NCI-H82 treated with DMSO at 0.1 percent for 48 hours (cell line): ENCODE measurements at regions not wholly inside any gene's neighbourhood (a gene's known extent, or its start where the extent isn't known, plus 50 kb on each side); places are given as distances from the start of the nearest gene placed in this dataset.
"Not testable (repeated sequence)": the region's sequence is repeated elsewhere in the genome, so short reads cannot be mapped to it uniquely, and the experiment has no call there.

Source experiments
- DNase-seq: peaks from one replicate; lab custom pipeline; 2025; ENCODE audit not compliant: unreplicated experiment; lab: John Stamatoyannopoulos, UW

- DNase-seq, result no peak
Observed at GRCh38 chr6:86107985-86108384, 465.3 kb upstream of the SYNCRIP start.

- DNase-seq, result no peak
Observed at GRCh38 chr6:86087954-86088353, 445.3 kb upstream of the SYNCRIP start.

- DNase-seq, result no peak
Observed at GRCh38 chr6:86079938-86080337, 437.3 kb upstream of the SYNCRIP start.

- no peak for DNase-seq
Observed at GRCh38 chr6:86070151-86070550, 427.5 kb upstream of the SYNCRIP start.

- DNase-seq, result not testable (repeated sequence)
Observed at GRCh38 chr6:86065002-86065401, 422.3 kb upstream of the SYNCRIP start.

GRCh38 chr6:86057293-86057980, 414.8 kb upstream of the SYNCRIP start:
- DNase-seq, result not testable (repeated sequence)

DNA sequence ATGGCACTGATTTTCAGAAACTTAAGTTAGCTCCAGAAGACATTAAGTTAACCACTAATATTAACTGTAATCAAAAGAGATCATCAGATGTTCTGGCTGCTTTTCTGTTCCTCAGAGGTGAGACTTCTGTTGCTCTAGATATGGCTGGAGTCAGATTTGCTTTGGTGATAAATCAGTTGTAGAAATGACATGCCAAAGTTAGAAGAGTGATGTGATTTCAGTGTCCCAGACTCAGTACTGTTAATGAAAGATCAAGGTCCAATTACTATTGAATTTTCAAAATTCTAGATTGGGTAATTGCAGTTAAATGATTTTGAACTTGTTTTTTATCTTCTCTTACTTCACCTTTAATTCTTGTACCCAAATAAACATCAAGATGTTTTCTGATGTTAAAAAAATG, 402.4 kb upstream of the SYNCRIP start:
- no peak for DNase-seq

DNA sequence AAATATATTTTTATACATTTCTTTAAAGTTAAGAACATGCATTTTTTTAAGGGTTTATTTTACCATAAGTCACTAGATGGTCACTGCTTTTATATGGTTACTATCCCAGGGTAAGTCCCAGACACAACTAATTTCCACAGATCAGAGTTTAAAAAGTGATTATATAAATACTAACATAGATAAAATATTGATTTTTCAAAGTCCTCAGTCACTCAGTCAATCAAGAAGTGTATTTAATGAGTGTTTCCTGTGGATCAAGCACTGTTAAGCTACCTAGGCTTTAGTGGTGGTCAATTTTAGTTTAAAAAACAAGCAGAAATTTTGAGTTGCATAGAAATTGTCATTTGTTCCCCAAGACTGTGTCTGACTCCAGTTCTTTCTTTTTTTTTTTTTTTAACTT, 399.5 kb upstream of the SYNCRIP start:
- DNase-seq, result no peak

- no peak for DNase-seq
Observed at GRCh38 chr6:86031713-86032112, 389.0 kb upstream of the SYNCRIP start.

GRCh38 chr6:86030875-86031274, 388.2 kb upstream of the SYNCRIP start:
- no peak for DNase-seq

DNA sequence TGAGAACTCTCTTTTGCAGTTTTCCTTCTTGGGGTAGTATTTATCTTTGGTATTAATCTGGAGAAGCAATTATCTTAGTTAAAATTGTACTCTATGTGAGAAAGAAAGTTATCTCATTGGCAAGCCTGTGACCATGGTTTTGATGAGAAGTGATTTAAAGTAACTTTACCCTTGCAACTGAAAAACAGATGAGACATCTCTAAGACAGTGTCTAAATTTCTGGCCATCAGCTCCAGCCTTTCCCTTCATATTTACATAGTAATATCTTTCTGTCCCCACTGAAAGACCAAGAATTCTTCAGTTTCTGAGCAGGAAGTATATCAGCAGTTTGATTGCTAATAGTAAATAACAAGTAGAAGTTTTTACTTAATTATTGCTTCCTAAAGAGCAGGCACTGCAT, 386.1 kb upstream of the SYNCRIP start:
- DNase-seq, result no peak

GRCh38 chr6:86026890-86027289, 384.2 kb upstream of the SYNCRIP start:
- not testable (repeated sequence) for DNase-seq

DNA sequence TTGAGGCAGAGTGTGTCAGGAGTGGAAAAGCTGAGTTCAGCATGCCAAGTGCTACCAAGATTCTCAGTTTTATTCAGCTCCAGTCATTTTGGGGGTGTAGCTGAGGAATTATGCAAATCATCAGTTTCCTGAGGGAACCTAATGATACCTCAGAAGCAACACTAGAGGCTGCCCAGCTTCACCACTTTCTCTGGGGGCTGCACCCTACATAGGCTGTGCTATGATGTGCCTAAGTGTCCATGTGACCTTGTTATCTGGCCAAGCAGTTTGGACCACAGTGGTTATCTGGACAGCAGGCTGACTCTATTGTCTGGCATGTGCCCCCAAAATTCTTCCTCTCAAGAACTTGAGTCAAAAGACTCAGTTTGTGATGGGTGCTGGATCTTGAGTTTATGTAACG, 374.6 kb upstream of the SYNCRIP start:
- no peak for DNase-seq

DNA sequence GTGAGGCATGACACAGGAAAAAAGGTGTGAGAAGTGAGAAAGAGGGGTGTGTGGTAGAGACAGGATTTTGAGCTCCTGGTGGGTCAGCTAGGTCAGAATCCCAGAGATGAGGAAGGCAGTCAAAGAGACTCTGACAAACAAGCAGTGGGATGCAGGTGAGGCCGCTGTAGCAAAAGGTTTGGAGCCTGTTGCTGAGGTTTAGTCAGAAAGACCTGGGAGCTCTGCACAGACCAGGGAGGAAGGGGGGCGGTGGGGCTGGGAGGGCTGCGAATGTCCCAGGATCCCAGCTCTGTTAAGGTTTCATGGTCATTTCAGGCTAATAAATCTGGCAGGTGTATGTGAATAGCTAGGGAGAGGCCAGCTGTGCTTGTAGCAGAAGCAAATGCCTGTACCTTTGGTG, 373.9 kb upstream of the SYNCRIP start:
- DNase-seq, result no peak

DNA sequence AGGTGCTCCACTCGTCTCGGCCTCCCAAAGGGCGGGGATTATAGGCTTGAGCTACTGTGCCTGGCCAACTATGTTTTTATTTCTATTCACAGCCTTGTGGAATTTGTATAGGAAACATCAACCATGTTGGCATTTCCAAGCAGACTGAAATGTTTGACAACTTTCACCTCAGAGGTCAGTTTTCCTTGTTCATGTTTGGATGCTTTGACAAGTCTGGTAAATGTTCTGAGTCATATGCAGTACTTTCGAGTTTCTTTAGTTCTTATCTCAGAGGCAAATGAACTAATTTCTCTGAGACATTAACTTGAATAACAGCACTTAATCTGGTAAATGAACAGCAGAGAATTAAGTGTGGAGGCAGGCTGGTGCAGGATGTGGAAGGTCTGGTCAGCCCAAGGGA, 373.4 kb upstream of the SYNCRIP start:
- DNase-seq, result no peak

DNA sequence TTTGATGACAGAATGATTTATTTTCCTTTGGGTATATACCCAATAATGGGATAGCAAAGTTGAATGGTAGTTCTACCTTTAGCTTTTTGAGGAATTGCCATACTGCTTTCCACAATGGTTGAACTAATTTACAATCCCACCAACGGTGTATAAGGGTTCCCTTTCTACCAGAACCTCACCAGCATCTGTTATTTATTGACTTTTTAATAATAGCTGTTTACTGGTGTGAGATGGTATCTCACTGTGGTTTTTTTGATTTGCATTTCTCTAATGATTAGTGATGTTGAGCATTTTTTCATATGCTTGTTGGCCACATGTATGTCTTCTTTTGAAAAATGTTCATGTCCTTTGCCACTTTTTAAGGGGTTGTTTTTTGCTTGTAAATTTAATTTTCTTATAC, 370.3 kb upstream of the SYNCRIP start:
- not testable (repeated sequence) for DNase-seq

- DNase-seq, result no peak
Observed at GRCh38 chr6:86010915-86011786, 368.5 kb upstream of the SYNCRIP start.

DNA sequence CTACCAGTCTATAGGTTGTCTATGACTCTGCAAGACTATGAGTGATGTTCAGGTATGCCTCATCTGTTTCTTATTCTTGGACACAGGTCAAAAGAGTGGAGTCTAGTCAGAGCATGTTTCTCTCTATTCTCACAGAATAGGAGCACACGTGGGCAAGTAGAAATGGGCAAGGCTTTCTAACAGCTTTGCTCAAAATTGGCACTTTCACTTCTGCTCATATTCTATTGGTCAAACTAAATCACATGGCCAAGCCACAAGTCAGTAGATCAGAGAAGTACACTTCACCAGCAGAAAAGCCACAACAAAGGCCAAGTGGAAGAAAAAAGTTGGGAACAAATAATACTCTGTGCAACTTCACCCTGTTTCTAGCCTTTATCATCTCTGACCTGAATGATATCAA, 354.5 kb upstream of the SYNCRIP start:
- no peak for DNase-seq

GRCh38 chr6:85996034-85996375, 353.3 kb upstream of the SYNCRIP start:
- no peak for DNase-seq

DNA sequence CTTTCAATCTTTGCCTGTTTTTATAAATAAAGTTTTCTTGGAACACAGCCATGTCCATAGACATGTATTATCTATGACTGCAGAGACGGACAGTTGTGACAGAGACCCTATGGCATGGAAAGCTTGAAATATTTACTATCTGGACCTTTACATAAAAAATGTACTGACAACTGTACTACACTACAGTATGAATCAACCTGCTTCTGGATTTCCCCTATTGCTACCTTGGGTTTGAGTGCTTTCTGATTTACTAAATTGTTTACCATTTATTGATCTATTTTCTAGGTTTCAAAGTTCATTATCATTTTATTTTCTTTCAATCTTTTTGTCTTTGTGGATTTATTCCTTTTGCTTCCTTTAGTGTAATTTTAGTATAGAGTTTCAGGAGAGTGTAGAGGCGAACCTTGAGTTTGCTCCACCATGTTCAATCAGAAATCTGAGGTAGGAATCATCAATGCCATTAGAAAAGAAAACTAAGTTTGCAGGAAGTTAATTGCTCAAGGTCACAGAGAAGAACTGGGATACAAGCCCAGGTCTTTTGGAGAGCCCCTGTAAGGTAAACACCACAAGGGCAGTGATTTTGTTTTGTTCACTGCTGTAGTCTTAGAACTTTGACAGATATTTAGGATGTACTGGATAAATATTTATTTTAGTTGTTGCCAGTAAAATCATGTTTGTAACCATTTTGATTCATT, 352.8 kb upstream of the SYNCRIP start:
- no peak for DNase-seq

DNA sequence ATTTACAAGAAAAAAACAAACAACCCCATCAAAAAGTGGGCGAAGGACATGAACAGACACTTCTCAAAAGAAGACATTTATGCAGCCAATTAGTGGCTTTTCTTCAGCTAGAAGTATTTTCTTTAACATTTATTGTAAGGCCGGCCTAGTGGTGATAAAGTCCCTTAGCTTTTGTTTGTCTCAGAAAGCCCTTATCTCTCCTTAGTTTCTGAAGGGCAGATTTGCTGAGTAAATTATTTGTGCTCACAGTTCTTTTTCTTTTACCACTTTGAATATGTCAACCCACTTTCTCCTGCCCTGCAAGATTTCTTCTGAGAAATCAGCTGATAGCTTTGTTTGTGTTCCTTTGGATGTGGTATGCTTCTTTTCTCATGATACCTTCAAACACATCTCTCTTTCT, 344.0 kb upstream of the SYNCRIP start:
- no peak for DNase-seq
